GM12875 (cell line): ENCODE measurements at regions not wholly inside any gene's neighbourhood (a gene's known extent, or its start where the extent isn't known, plus 50 kb on each side); places are given as distances from the start of the nearest gene placed in this dataset.

ENCODE experiments used
- H3K4me3 ChIP-seq: one replicate; pipeline ENCODE4 v1.5.1; 2011; ENCODE audit warnings: low read depth, low read length, control low read depth
- TF ChIP-seq, protein P1 (sequence below): IDR thresholded peaks from 2 replicates; pipeline ENCODE4 v1.5.1; 2011; ENCODE audit warnings: low read depth, mild to moderate bottlenecking, control low read depth, inconsistent platforms, low read length, moderate library complexity, borderline replicate concordance; ENCODE audit not compliant: insufficient read depth

DNA sequence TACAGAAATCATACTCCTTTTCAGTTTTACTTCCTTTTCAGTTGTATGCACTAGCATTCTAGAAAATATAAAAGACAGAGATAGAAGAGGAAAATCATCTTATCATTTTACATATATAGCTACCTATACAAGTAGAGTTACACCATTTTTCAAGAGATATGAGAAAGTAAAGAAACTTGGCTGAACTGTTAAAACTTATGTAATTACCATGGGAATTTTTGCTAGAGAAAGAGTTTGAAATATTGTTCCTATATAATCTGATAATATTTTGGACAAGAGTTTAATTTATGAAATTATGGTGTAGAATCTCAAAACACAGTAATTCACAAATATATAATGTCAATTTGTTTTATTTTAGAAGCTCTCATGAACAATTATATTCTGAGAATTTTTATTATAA lies 180.8 kb downstream of the PLPPR4 start:
- no peak overlapping the region for H3K4me3 ChIP-seq
- TF ChIP-seq, protein P1, sequence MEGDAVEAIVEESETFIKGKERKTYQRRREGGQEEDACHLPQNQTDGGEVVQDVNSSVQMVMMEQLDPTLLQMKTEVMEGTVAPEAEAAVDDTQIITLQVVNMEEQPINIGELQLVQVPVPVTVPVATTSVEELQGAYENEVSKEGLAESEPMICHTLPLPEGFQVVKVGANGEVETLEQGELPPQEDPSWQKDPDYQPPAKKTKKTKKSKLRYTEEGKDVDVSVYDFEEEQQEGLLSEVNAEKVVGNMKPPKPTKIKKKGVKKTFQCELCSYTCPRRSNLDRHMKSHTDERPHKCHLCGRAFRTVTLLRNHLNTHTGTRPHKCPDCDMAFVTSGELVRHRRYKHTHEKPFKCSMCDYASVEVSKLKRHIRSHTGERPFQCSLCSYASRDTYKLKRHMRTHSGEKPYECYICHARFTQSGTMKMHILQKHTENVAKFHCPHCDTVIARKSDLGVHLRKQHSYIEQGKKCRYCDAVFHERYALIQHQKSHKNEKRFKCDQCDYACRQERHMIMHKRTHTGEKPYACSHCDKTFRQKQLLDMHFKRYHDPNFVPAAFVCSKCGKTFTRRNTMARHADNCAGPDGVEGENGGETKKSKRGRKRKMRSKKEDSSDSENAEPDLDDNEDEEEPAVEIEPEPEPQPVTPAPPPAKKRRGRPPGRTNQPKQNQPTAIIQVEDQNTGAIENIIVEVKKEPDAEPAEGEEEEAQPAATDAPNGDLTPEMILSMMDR = no peak

DNA sequence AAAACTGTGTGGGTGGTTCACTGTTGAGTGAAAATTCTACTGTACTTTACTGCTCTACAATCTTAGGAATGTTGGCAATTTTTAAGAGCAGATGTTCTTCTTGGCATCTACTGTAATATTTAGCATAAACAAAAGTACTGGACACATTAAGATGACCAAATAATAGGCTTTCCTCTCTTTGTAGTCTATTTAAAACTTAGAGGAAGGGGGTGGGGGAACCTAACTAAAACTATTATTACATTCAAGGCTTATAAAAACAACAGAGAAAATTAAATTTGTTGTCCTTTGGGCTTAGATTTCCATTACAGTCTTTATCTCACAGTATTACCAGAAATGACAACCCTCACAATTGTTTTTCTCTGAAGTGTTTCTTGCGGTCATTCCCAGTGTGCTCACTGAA lies 181.2 kb downstream of the PLPPR4 start:
- no peak overlapping the region for H3K4me3 ChIP-seq
- TF ChIP-seq, protein P1 = no peak

- H3K4me3 ChIP-seq = no peak overlapping the region
- TF ChIP-seq, protein P1 = no peak
These were observed 183.4 kb downstream of the PLPPR4 start for GRCh38 chr1:99447721-99448120.

GRCh38 chr1:99455760-99456159 lies 190.2 kb upstream of the PALMD start:
- TF ChIP-seq, protein P1 = no peak
- H3K4me3 ChIP-seq = no peak overlapping the region

- TF ChIP-seq, protein P1 = no peak
- no peak overlapping the region for H3K4me3 ChIP-seq
These were observed 189.4 kb upstream of the PALMD start for GRCh38 chr1:99456536-99456935.

DNA sequence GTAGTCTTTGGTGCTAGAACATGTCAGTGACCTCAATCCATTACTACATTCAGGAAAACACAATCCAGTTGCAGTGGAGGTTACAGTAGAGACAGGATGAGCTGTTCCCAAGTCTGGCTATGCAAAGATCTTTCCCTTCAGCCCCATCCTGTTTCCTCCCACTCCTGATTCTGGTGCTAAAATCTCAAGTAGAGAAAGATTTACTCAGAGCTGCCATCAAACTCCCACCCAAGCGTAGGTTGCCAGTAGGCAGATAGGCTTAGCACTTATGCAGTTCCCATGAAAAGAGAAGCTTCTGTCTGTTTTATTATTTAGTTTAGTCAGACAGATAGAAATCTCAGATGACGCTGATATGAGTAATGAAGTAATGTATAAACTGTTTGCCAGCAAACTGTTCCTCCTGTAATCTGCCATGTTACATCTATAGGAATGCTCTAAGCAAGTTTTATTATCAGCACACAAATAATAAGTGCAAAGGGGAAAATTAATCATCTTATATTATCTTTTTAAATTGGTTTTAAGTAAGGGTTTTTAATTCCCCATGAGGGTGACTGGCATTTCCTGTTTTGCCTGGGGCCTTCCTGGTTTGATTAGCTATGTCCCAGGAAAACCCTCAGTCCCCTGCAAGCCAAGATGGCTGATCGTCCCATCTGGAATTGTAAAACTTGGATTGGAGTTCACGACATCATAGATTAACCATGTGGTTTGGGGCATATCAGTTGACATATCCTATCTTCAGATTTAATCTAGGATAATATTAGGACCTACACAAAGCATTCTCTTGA lies 188.3 kb upstream of the PALMD start:
- TF ChIP-seq, protein P1 = no peak
- no peak overlapping the region for H3K4me3 ChIP-seq

DNA sequence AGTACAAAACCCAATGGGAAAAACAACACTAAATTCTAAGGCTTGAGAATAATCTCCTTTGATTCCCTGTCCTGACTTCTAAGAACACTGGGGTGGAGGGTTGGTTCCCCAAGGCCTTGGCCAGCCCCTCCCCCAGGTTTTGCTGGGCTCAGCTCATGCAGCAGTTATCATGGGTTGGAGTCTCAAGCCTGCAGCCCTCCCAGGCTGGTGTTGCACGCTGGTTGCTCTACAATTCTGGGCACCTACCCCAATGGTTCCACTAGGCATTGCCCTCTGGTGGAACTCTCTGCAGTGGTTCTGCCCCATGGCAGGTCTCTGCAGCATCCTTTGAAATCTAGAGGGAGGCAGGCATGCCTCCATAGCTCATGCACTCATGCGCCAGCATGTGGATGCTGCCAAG lies 184.4 kb upstream of the PALMD start:
- no peak overlapping the region for H3K4me3 ChIP-seq
- TF ChIP-seq, protein P1 = no peak
